ENCODE measurements at regions not wholly inside any gene's neighbourhood (a gene's known extent, or its start where the extent isn't known, plus 50 kb on each side); places are given as distances from the start of the nearest gene placed in this dataset.
"Not testable (repeated sequence)": the region's sequence is repeated elsewhere in the genome, so short reads cannot be mapped to it uniquely, and the experiment has no call there.

DNA sequence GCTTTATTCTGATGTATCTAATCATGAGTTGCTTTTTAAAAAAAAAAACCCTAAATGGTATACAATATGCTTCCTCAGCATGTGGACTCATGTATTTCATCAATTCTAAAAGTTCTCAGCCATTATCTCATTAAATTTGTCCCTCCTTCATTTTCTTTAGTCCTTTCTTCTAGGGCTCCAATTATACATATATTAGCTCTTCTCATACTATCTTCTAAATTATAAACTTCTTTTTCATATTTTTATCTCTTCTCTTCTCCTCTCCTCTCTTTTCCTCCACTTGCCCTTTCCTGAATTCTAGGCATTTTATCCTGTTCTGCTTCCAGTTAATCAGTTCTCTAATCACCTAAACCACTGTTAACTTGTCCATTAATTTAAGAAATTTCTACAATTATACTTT is 55.0 kb upstream of the IL33 start:
- Histone ChIP-seq H3K27ac (no peak overlapping the region), H3K4me1 (replicated peaks) (no peaks in the 10 kb centered on the region), H3K4me3 (no peak overlapping the region), H3K9me3 (replicated peaks) (no peaks in the 10 kb centered on the region), H3K36me3 (no peaks in the 10 kb centered on the region), H3K27me3 (replicated peaks) (no peaks in the 10 kb centered on the region)
- DNase-seq (ENCODE audit: low read depth in 1 of 2, low spot score in 2 of 2): no peak

GRCh38 chr9:6153425-6153824 is 62.2 kb upstream of the IL33 start:
- no peak for DNase-seq (ENCODE audit: low read depth in 1 of 2, low spot score in 2 of 2)
- Histone ChIP-seq H3K27ac (no peak overlapping the region), H3K27me3 (replicated peaks) (no peaks in the 10 kb centered on the region), H3K4me3 (no peak overlapping the region), H3K4me1 (replicated peaks) (no peaks in the 10 kb centered on the region), H3K36me3 (no peaks in the 10 kb centered on the region), H3K9me3 (replicated peaks) (no peaks in the 10 kb centered on the region)

GRCh38 chr9:6152788-6153187 is 62.8 kb upstream of the IL33 start:
- no peaks in the 10 kb centered on the region for H3K27me3 ChIP-seq (replicated peaks)
- H3K27ac ChIP-seq: no peak overlapping the region
- DNase-seq (ENCODE audit: low read depth in 1 of 2, low spot score in 2 of 2): no peak
- H3K4me3 ChIP-seq: no peak overlapping the region
- H3K4me1 ChIP-seq (replicated peaks): no peaks in the 10 kb centered on the region
- no peaks in the 10 kb centered on the region for H3K36me3 ChIP-seq
- no peaks in the 10 kb centered on the region for H3K9me3 ChIP-seq (replicated peaks)

DNA sequence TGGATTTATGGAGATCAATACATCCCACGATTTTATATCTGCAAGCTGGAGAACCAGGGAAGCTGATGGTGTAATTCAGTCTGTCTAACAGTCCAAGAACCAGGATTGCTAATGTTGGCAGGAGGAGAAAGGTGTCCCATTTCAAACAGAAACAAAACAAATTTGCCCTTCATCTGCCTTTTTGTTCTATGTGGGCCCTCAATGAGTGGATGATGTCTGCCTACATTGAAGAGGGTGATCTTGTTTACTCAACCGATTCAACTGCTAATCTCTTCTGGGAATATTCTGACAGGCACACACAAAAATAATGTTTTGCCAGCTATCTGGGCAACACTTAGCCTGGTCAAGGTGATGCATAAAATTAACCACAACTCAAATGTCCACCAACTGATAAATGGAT is 65.1 kb upstream of the IL33 start:
- H3K4me3 ChIP-seq: no peak overlapping the region
- no peaks in the 10 kb centered on the region for H3K36me3 ChIP-seq
- no peaks in the 10 kb centered on the region for H3K4me1 ChIP-seq (replicated peaks)
- no peaks in the 10 kb centered on the region for H3K9me3 ChIP-seq (replicated peaks)
- DNase-seq (ENCODE audit: low read depth in 1 of 2, low spot score in 2 of 2): no peak
- H3K27ac ChIP-seq: no peak overlapping the region
- H3K27me3 ChIP-seq (replicated peaks): no peaks in the 10 kb centered on the region

GRCh38 chr9:6149315-6149714 is 66.3 kb upstream of the IL33 start:
- H3K27ac ChIP-seq: no peak overlapping the region
- DNase-seq (ENCODE audit: low read depth in 1 of 2, low spot score in 2 of 2): no peak
- H3K9me3 ChIP-seq (replicated peaks): no peaks in the 10 kb centered on the region
- no peaks in the 10 kb centered on the region for H3K27me3 ChIP-seq (replicated peaks)
- H3K4me1 ChIP-seq (replicated peaks): no peaks in the 10 kb centered on the region
- no peaks in the 10 kb centered on the region for H3K36me3 ChIP-seq
- no peak overlapping the region for H3K4me3 ChIP-seq

- H3K9me3 ChIP-seq (replicated peaks): no peaks in the 10 kb centered on the region
- no peak overlapping the region for H3K4me3 ChIP-seq
- H3K4me1 ChIP-seq (replicated peaks): no peaks in the 10 kb centered on the region
- H3K27ac ChIP-seq: no peak overlapping the region
- no peaks in the 10 kb centered on the region for H3K27me3 ChIP-seq (replicated peaks)
- no peak for DNase-seq (ENCODE audit: low read depth in 1 of 2, low spot score in 2 of 2)
- H3K36me3 ChIP-seq: no peaks in the 10 kb centered on the region
Observed at GRCh38 chr9:6147846-6148245, 67.8 kb upstream of the IL33 start.

- H3K4me1 ChIP-seq (replicated peaks): no peaks in the 10 kb centered on the region
Observed at GRCh38 chr9:6144947-6145346, 70.7 kb upstream of the IL33 start.

GRCh38 chr9:6142799-6143454 is 72.7 kb upstream of the IL33 start:
- H3K4me3 ChIP-seq: no peak overlapping the region
- H3K36me3 ChIP-seq: no peaks in the 10 kb centered on the region
- H3K9me3 ChIP-seq (replicated peaks): no peaks in the 10 kb centered on the region
- no peaks in the 10 kb centered on the region for H3K4me1 ChIP-seq (replicated peaks)
- H3K27ac ChIP-seq: no peak overlapping the region
- no peaks in the 10 kb centered on the region for H3K27me3 ChIP-seq (replicated peaks)
- no peak for DNase-seq (ENCODE audit: low read depth in 1 of 2, low spot score in 2 of 2)

More at GRCh38 chr9:6144947-6145346, 70.7 kb upstream of the IL33 start:
- DNase-seq (ENCODE audit: low read depth in 1 of 2, low spot score in 2 of 2): no peak
- Histone ChIP-seq H3K27ac (no peak overlapping the region), H3K4me3 (no peak overlapping the region), H3K9me3 (replicated peaks) (no peaks in the 10 kb centered on the region), H3K36me3 (no peaks in the 10 kb centered on the region), H3K27me3 (replicated peaks) (no peaks in the 10 kb centered on the region)

DNA sequence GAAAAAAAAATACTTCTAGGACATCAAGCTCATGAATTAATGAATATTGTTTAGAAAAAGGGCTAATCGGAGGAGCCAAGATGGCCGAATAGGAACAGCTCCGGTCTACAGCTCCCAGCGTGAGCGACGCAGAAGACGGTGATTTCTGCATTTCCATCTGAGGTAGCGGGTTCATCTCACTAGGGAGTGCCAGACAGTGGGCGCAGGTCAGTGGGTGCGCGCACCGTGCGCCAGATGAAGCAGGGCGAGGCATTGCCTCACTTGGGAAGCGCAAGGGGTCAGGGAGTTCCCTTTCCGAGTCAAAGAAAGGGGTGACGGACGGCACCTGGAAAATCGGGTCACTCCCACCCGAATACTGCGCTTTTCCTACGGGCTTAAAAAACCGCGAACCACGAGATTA is 79.8 kb upstream of the IL33 start:
- H3K4me3 ChIP-seq: not testable (repeated sequence)

DNA sequence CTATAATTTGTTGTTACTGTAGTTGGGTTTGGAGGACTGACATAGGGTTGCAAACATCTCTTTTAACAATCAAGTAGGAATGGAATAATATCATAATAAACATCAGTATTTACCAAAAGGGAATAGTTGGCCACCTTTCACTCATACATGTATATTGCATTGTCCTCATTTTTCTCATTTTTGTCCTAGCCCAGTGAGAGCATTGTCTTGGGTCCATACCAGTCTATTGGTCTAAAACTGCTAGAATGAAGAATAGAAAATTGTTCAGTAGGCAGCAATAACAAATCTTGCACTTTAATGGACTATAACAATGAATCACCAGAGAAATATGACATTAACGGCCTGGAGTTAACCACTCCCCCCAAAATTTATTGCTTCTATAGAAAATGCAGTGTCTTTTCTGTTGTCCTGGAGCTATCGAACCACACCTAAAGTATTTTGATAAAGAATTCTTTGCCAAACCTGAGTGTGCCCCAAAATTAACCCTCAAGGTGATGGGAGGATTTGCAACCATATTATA is 80.9 kb upstream of the IL33 start:
- DNase-seq (ENCODE audit: low read depth in 1 of 2, low spot score in 2 of 2): peak in 1 of 2 experiments; percentile 1
- no peaks in the 10 kb centered on the region for H3K36me3 ChIP-seq
- no peaks in the 10 kb centered on the region for H3K9me3 ChIP-seq (replicated peaks)

More for the DNA sequence above, 79.8 kb upstream of the IL33 start:
- H3K27ac ChIP-seq; H3K4me1 ChIP-seq (replicated peaks); H3K27me3 ChIP-seq (replicated peaks); H3K9me3 ChIP-seq (replicated peaks); DNase-seq (ENCODE audit: low read depth in 1 of 2, low spot score in 2 of 2); H3K36me3 ChIP-seq: not testable (repeated sequence)

DNA sequence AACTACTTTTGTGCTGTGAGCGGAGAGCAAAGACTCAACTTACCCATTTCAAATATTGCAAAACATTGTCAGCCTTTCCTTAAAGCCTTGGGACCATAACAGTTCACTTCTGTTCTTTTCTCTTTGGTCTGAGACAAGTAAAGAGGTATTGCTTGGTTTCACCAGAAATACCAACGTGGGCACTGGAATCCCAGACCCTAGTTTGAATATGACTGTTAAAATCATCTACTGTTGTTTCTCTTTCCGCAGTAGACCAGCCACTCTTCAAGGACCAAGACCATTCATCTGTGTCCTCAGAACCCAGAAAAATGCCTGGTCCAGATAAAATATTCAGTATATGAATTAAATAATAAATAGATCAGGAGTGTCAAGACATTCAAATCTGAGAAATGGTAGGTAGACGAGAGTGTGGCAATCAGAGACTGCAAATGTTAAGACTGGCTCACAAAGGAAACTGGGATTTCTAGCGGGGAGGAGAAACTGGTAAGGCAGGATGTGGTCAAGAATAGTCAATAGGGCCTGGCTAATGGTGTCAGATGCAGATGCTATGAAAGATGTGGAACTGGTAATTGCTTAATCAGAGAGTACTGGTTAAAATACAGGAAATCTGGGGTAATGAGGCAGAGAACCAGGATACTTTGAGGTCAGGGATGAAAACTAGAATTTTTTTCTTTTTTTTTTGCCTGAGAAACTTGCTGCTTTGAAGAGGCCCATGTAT is 82.1 kb upstream of the IL33 start:
- Histone ChIP-seq H3K4me3 (no peak overlapping the region), H3K36me3 (no peaks in the 10 kb centered on the region), H3K27me3 (replicated peaks) (no peaks in the 10 kb centered on the region), H3K4me1 (replicated peaks) (no peaks in the 10 kb centered on the region), H3K27ac (no peak overlapping the region), H3K9me3 (replicated peaks) (no peaks in the 10 kb centered on the region)
- no peak for DNase-seq (ENCODE audit: low read depth in 1 of 2, low spot score in 2 of 2)

More for the DNA sequence above, 80.9 kb upstream of the IL33 start:
- Histone ChIP-seq H3K4me3 (no peak overlapping the region), H3K27me3 (replicated peaks) (no peaks in the 10 kb centered on the region), H3K4me1 (replicated peaks) (no peaks in the 10 kb centered on the region), H3K27ac (no peak overlapping the region)

DNA sequence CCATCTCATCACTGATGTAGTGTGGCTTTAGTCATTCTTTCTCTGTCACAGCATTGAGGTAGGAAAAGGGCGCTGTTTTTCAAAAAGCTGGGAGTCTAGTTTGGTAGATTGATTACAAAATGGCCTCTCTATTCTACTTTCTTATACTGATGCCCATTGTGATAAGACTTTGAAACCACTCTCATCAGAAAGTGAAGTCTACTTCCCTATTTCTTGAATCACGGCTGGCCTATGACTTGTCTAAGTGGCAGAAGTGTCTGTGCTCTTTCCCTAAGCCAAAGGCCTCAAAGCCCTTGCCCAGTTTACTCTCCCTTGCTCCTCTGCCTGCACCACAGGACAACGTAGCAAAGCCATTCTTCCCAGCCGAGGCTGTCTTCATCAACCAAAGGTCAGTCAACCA is 83.0 kb upstream of the IL33 start:
- H3K27ac ChIP-seq: no peak overlapping the region
- H3K27me3 ChIP-seq (replicated peaks): no peaks in the 10 kb centered on the region
- H3K4me1 ChIP-seq (replicated peaks): no peaks in the 10 kb centered on the region

GRCh38 chr9:6128030-6128429 is 87.6 kb upstream of the IL33 start:
- no peak overlapping the region for H3K27ac ChIP-seq
- H3K4me3 ChIP-seq: no peak overlapping the region

More for the DNA sequence above, 83.0 kb upstream of the IL33 start:
- no peak overlapping the region for H3K4me3 ChIP-seq
- no peaks in the 10 kb centered on the region for H3K9me3 ChIP-seq (replicated peaks)
- DNase-seq (ENCODE audit: low read depth in 1 of 2, low spot score in 2 of 2): no peak
- H3K36me3 ChIP-seq: no peaks in the 10 kb centered on the region

DNA sequence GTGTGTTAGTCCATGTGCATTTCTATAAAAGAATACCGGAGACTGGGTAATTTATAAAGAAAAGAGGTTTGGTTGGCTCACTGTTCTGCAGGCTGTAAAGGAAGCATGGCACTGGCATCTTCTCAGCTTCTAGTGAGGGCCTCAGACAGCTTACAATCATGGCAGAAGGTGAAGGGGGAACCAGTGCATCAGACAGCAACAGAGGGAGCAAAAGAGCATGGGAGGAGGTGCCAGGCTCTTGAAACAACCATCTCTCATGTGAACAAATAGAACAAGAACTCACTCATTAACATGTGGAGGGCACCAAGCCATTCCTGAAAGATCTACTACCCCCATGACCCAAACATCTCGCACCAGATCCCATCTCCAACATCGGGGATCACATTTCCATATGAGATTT is 89.2 kb upstream of the IL33 start:
- Histone ChIP-seq H3K27ac (no peak overlapping the region), H3K36me3 (no peaks in the 10 kb centered on the region), H3K4me1 (replicated peaks) (no peaks in the 10 kb centered on the region), H3K4me3 (no peak overlapping the region), H3K27me3 (replicated peaks) (no peaks in the 10 kb centered on the region), H3K9me3 (replicated peaks) (no peaks in the 10 kb centered on the region)
- DNase-seq (ENCODE audit: low read depth in 1 of 2, low spot score in 2 of 2): no peak

More at GRCh38 chr9:6128030-6128429, 87.6 kb upstream of the IL33 start:
- Histone ChIP-seq H3K36me3 (no peaks in the 10 kb centered on the region), H3K27me3 (replicated peaks) (no peaks in the 10 kb centered on the region), H3K9me3 (replicated peaks) (no peaks in the 10 kb centered on the region), H3K4me1 (replicated peaks) (no peaks in the 10 kb centered on the region)
- DNase-seq (ENCODE audit: low read depth in 1 of 2, low spot score in 2 of 2): no peak
